HL-60 (cell line): ENCODE measurements at regions not wholly inside any gene's neighbourhood (a gene's known extent, or its start where the extent isn't known, plus 50 kb on each side); places are given as distances from the start of the nearest gene placed in this dataset.

Experiments used
- CTCF ChIP-seq: IDR thresholded peaks from one replicate; pipeline ENCODE4 v1.5.1; 2011; ENCODE audit warnings: low read length, control low read depth, inconsistent platforms; ENCODE audit not compliant: insufficient read depth
- POLR2AphosphoS5 ChIP-seq: IDR thresholded peaks from 2 replicates; pipeline ENCODE4 v1.6.1; 2012; ENCODE audit warnings: low read depth
- SPI1 ChIP-seq: IDR thresholded peaks from 2 replicates; pipeline ENCODE4 v1.6.1; 2012; ENCODE audit warnings: low read depth, mild to moderate bottlenecking, borderline replicate concordance

GRCh38 chr10:78811174-78811573 lies 257.6 kb upstream of the ZMIZ1 start:
- no peak for TF ChIP-seq CTCF
- TF ChIP-seq POLR2AphosphoS5, result no peak
- no peak for TF ChIP-seq SPI1
